ENCODE measurements at regions not wholly inside any gene's neighbourhood (a gene's known extent, or its start where the extent isn't known, plus 50 kb on each side); places are given as distances from the start of the nearest gene placed in this dataset.

- TF ChIP-seq, protein P1, sequence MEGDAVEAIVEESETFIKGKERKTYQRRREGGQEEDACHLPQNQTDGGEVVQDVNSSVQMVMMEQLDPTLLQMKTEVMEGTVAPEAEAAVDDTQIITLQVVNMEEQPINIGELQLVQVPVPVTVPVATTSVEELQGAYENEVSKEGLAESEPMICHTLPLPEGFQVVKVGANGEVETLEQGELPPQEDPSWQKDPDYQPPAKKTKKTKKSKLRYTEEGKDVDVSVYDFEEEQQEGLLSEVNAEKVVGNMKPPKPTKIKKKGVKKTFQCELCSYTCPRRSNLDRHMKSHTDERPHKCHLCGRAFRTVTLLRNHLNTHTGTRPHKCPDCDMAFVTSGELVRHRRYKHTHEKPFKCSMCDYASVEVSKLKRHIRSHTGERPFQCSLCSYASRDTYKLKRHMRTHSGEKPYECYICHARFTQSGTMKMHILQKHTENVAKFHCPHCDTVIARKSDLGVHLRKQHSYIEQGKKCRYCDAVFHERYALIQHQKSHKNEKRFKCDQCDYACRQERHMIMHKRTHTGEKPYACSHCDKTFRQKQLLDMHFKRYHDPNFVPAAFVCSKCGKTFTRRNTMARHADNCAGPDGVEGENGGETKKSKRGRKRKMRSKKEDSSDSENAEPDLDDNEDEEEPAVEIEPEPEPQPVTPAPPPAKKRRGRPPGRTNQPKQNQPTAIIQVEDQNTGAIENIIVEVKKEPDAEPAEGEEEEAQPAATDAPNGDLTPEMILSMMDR (IDR thresholded peaks at IDR 0.05) = no peak
- no peak for TF ChIP-seq POLR2A (IDR thresholded peaks at IDR 0.05)
- no peak for TF ChIP-seq POLR2AphosphoS5 (IDR thresholded peaks at IDR 0.05)
Measured at GRCh38 chr12:112686373-112686772, 105.2 kb upstream of the RPH3A start.

All from upper lobe of left lung (tissue), 4 donors.